COR-L47 (cell line): ENCODE measurements at regions not wholly inside any gene's neighbourhood (a gene's known extent, or its start where the extent isn't known, plus 50 kb on each side); places are given as distances from the start of the nearest gene placed in this dataset.
"Not testable (repeated sequence)": the region's sequence is repeated elsewhere in the genome, so short reads cannot be mapped to it uniquely, and the experiment has no call there.

Experiments used
- DNase-seq: peaks from one replicate; lab custom pipeline; 2025; lab: John Stamatoyannopoulos, UW

DNA sequence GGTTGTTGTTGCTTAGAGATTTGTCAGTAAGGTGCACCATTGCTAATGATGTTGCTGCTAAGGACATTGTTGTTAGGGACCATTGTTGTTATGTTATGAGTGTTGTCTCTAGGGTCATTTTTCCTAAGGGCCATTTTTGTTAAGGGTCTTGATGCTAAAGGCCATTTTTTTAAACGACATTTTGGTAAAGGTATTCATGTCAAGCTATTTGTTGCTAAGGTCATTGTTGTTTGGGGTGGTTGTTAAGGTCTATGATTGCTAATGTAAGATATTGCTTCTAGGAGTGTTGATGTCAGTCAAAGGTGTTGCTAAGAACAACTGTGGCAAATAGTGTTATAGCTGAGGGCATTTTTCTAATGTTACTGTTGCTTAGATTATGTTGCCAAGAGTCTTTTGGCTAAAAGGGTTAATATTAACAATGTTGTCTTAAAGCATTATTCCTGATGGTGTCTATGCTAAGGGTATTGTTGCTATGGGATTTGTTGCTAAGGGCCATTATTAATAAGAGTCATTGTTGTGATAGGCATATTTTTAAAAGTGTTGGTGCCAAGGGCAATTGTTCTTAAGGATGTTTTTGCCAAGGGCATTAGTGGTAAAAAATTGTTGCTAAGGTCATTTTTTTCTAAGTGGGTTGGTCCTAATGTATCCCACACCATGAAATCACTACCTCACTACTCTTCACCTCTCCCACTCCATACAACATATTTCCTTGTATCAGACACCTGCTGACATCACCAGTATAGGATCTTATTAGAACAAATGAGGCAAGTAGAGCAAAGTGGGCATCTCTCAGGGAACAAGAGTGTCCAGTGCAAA, 56.2 kb downstream of the SPATA31A6 start:
- DNase-seq, result not testable (repeated sequence)

DNA sequence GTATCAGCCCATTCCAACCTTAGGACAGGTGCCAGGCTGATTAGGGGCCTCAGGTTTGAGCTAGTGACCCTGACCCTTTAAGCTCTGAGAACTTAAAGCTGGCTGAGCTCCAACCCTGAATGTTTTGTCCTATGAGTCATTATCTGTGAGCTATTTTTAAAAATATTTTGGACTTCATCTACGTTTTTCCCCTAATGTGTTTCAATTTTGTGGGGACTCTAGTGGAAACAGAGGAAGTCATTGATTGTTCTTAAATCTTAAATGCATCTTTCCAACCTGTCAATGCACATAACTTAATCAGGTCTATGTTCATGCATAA, 56.8 kb downstream of the SPATA31A6 start:
- DNase-seq, result not testable (repeated sequence)

DNA sequence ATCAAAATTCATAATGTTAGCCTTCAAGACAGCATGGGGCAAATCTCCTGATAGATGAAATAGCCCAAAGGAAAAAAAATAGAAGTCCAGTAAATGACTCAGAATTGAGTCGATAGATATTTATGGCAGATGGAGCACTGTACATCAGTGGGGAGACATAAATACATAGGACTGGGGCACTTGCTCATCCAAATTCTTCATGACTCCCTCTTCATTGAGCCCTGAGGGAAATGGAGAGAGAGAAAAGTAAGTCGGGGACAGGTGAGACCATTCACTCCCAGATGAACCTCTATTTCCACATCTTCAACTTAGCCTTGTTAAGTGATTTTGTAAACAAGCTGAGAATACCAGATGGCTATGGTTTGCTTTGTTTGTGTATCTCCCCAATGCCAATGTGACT, 59.8 kb downstream of the SPATA31A6 start:
- DNase-seq, result not testable (repeated sequence)

DNA sequence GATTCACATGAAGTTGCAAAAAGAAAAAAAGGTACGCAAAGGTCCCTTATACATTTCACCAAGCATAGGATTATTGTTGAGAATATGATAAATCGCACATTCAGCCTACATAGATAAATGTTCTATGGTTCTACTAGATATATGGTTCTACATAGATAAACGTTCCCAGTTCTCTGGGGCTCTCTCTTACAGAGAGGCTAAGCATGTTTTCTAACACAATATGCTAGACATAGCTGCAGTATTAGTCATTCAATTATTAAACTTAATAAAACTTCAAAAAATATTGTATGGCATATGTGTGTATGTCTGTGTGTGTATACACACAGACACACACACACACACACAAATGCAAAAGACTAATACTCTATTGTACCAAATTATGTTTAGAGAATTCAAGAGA, 60.4 kb downstream of the SPATA31A6 start:
- DNase-seq, result not testable (repeated sequence)

DNA sequence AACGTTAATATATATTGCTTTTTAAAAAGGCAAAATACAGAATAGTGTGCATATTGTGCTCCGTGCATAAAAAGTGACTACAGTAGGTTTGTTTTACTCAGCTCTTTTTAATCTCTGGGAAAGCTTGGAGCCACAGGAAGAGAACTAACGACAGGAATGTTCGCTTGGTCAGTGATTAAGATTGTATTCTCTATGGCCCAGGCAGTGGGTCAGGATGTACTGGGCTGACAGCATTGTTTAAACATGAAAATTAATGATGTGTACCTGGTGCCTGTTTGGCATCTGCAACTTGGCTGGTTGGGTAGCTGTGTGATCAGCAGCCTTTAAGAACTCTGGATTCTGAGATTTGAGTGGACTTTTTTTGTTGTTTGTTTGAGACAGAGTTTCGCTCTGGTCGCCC, 85.3 kb downstream of the SPATA31A6 start:
- not testable (repeated sequence) for DNase-seq

DNA sequence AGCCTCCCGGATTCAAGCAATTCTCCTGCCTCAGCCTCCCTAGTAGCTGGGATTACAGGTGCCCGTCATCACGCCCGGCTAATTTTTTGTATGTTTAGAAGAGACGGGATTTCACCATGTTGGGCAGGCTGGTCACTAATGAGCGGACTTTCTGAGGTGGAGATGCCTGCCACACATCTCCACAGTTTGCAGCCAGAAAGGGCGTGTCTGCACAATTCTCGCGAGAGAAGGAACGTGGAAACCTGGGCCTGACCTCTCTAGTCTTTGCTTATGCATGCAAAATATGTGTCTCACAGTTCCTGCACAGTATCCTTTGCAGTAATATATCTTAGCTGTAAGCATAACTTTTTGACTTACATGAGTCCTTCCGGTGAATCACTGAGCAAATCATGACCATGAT, 85.7 kb downstream of the SPATA31A6 start:
- DNase-seq, result not testable (repeated sequence)

DNA sequence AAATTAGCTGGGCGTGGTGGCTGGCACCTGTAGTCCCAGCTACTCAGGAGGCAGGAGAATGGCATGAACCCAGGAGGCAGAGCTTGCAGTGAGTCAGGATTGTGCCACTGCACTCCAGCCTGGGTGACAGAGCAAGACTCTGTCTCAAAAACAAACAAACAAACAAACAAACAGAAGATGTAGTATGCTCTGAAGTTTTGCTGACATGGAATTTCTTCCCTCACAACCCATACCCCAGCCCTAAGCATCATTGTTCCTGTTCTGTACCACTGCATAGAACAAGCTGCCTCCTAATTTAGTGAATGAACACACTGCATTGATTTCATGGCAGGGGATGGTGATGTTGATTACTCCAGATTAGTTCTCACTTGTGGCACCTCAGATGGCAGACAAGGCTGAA, 89.7 kb downstream of the SPATA31A6 start:
- DNase-seq, result not testable (repeated sequence)

DNA sequence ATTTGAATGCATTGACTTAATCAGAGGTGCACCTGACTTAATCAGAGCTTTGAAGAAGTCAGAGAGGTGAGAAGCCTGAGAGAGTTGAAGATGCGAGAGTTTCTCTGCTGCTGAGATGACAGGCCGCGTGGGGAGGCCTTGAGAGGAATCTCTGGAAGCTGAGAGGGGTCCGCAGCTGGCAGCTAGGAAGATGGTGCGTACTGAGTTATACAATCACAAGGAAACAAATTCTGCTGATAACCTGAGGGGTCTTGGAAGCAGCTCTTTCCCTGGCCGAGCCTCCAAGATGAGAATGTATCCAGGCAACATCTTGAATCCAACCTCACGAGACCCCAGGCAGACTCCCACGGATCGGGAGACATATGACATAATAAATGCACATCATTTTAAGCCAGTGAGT, 91.7 kb downstream of the SPATA31A6 start:
- DNase-seq, result no peak

DNA sequence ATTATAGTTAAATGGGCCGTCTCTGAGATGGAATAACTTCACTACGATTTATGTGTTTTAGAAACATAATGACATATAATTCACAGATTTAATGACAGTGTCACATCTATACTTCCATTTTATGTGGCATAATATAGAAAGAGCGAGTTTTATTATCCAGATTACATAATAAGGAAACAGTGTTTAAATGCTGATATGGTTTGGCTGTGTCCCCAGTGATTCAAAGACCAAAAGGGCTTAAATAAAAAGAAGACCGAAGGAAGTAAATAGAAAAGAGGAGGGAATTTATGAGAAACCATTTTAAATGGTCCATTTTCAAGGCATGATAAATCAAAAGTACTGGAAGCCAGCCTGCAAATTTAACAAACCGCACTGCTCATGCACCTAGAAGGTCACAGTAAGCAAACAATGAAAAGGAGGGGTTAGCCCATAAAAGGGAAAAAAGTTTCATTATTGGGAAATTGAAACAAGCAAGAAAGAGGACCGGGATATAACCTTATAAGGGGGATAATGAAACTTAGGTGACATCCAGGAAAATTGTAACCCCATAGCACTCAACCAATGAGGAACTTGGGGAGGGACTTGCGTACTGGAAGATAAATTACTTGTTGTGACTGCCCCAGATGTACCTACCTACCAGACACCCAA, 99.2 kb downstream of the SPATA31A6 start:
- not testable (repeated sequence) for DNase-seq

DNA sequence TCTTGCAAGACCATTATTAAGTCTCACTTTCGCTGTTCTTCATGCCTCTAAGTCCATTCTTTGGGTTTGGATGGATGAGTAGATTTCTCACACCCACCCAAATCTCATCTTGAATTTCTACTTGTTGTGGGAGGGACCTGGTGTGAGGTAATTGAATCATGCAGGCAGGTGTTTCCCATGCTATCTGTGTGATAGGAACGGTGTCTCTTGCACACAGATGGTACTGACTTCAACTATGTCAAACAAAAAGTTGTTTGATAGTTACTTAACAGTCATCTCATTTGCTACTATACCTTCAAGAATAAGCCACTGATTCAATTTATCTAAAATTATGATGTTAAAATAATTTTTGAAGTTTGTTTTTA, 99.7 kb downstream of the SPATA31A6 start:
- not testable (repeated sequence) for DNase-seq

DNA sequence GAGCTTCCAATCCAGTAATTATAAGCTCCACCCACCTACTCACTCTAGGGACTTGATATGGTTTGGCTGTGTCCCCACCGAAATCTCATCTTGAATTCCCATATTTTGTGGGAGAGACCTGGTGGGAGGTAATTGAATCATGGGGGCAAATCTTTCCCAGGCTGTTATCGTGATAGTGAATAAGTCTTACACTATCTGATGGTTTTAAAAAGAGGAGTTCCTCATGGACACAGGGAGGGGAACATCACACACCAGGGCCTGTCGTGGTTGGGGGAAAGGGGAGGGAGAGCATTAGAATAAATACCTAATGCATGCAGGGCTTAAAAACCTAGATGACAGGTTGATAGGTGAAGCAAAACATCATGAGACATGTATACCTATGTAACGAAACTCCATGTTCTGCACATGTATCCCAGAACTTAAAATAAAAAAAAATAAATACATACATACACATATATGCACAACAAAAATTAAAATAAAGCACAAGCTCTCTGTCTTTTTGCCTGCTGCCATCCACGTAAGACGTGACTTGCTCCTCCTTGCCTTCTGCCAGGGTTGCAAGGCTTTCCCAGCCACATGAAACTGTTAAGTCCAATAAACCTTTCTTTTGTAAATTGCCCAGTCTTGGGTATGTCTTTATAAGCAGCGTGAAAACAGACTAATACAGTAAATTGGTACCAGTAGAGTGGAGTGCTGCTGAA, 102.8 kb downstream of the SPATA31A6 start:
- not testable (repeated sequence) for DNase-seq

DNA sequence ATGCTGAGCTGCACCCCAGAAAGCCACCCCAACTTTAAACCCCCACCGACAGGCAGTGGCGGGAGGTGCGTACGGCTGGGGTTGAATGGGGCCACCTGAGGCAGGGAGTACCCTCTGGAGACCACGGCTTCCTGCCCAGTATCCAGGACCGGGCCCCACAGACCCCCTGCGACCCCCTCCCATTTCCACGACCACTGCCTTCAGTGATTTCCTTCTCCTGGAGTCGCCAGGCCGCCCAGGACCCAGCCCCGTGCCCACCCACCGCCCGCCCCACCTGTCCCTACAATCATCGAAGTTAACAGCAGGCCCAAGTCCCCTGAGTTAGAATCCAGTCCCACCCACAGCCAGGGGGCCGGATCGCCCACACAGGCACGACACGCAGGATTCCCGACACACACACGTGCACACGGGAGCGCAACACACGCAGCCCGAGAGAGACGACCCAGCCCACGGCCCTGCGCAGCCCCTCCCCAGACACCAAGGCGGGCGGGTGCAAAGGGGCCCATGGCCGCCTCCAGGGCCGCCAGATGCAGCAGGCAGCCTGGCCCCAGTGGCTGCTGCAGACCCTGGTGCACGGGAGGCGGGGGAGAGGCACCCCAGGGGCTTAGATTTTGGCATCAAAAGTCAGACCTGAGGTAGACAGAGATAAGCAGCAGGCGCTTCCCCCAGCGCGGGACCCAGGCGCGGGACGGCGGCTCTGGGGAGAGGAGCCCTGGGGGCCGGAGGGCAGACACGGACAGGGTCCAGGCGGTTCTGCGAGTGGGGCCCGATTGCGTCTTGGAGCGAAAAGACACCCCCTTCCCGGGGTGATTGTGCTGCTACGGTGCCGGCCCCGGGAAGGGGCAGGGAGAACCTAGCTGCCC, 104.8 kb downstream of the SPATA31A6 start:
- not testable (repeated sequence) for DNase-seq

DNA sequence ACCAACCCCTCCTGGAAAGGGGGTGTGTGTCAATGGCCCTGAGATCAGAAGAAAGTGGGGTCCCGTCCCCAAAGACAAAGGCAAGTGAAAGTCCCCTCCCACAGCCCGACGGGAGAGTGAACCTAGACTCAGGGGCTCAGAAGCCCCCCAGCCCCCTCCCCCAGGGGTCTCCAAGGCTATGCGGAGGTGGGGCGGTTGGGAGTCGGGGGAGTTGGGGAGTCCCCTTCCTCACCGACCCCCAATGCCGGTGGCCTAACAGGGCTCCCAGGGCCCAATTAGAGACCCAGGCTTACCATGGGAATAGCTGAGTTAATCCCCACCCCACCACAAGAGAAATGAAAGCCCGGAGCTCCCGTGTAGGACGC, 105.4 kb downstream of the SPATA31A6 start:
- not testable (repeated sequence) for DNase-seq

DNA sequence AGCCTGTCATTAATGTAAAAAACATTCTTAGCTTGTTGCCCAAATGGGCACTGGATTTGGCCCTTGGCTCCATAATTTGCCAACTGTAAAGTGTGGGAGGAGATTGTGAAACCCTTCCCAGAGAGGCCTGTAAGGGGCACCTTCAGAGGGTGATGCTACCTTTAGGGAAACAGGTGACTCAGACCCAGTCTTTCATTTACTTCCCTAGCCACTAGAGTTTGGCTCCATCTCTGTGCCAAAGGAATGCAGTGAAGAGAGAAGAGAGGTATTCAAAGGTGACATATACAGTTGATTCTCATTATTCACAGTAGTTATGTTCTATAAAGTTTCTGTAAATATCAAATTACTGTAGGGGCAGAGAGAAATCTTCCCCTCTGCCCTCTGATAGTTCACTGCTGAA, 116.7 kb downstream of the SPATA31A6 start:
- DNase-seq, result not testable (repeated sequence)

DNA sequence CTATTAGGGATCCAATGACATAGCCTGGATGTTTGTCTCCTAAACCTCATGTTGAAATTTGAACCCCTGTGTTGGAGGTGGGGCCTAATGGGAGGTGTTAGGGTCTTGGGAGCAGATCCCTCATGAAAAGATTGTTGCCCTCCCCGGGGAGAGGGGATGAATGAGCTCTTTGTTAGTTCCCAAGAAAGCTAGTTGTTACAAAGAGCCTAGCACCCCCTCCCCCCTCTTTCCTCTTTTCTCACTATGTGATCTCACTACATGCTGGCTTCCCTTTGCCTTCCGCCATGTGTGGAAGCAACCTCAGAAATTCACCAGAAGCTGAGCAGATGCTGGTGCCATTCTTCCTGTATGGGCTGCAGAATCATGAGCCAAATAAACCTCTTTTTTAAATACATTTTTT, 123.2 kb downstream of the SPATA31A6 start:
- not testable (repeated sequence) for DNase-seq

DNA sequence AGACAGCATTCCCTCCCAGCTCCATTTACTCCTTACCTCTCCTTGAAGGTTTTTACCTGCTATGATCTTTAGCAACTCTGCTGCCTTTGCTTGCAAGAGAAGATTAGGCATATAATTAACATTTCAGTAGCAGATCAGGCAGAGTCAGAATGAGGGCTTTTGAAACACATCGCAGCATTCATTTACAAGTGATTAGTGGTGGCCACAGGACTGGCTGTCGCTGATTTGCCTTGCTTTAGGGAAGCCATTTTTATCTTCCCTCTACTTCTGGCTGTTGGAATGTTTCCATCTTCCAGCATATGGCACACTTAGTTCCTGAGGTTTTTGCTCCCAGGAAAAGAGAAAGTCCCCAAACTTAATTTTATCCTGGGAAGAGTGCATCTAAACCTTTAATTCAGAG, 124.0 kb downstream of the SPATA31A6 start:
- not testable (repeated sequence) for DNase-seq

DNA sequence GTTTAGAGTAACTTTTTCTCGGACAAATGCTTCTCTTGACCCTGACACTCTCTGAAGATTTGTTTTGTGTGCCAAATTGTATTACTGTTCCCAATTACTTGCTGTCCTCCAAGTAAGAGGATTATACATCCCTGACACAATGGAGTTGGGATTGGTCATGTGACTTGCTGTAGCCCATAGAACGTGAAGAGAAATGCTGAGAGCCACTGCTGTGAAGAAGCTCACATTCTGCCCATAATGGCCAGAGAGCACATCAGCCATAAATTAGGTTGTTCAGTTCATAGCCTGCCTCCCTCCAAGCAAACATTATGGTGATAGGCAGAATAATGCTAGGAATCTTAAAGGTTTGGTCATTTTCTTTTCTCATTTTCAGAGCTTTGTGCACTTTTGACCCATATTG, 127.5 kb downstream of the SPATA31A6 start:
- DNase-seq, result not testable (repeated sequence)

DNA sequence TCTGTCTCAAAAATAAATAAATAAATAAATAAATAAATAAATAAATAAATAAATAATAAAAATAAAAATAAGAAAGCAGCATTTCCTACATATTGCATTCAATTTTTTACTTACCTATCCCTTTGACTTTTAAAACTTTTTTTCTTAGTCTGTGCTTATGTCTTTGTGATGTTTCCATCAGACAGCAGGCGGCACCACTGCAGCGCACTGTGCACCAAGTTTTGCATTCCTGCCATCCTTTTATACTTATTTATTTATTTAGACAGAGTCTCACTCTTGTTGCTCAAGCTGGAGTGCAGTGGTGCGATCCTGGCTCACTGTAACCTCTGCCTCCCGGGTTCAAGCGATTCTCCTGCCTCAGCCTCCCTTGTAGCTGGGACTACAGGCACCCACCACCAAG, 132.6 kb downstream of the SPATA31A6 start:
- DNase-seq, result not testable (repeated sequence)

DNA sequence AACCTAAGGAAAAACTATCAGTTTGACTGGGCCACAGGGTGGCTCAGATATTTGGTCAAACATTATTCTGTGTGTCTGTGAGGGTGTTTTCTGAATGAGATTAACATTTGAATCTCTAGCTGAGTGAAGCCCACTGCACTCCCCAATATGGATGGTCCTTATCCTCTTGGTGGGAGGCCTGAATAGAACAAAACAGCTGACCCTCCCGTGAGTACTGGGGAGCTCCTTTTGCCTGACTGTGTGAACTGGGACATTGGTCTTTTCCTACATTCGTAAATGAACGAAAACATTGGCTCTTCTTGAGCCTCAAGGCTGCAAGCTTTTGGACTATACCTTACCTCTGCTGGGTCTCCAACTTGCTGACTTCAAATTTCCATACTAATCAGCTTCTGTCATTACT, 134.2 kb downstream of the SPATA31A6 start:
- DNase-seq, result not testable (repeated sequence)

DNA sequence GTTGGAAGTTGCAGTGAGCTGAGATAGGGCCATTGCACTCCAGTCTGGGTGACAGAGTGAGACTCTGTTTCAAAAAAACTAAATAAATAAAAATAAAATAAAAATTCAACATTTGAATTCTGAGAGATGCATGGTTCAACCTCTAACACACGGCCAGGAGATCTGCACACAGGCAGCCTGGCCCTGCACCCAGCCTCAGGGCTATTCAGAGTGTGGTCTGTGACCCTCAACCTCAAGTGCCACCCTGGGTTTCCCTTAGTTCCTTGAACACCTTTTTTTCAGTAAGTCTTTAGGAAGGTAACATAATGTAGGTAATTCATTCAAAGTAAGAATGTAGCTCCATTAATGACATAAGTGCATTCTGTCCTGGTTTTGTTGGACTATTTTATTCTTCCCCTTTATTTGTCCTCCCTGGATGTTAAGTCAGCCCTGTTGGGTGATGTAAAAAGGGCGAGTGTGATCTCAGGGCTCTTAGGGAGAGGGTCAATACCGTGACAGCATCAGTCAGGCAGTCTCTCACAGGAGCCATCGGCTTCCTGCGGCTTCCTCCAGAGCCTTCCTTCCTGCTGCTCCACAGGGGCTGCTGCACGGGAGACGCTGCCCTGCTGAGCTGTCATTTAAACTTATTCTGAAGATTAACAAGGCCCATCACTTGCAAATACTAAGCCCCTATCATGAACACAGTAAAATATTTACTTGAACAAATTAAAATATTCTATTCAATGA, 139.8 kb downstream of the SPATA31A6 start:
- DNase-seq, result not testable (repeated sequence)

DNA sequence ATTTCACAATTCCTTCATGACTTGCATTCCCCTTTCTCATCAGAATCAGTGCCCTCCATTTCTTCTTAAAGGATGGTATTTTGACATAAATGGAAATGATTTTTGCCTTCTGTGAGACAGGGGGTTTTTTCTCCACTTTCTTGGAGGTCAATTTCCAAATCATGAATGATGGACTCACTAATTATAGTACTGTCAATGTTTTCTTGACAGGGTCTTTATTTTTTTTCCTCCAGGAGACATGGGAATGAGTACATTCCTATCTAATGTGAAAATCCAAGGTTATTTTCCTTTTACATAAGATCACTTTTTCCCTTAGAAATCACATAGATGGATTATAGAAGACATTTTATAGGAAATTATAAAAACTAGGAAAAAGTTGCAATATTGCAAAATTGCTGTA, 141.7 kb downstream of the SPATA31A6 start:
- DNase-seq, result not testable (repeated sequence)
